Occipital lobe (tissue), 1 donor: ENCODE measurements at regions not wholly inside any gene's neighbourhood (a gene's known extent, or its start where the extent isn't known, plus 50 kb on each side); places are given as distances from the start of the nearest gene placed in this dataset.

Source experiments
- DNase-seq: peaks from one replicate; lab custom pipeline; 2025; lab: John Stamatoyannopoulos, UW

DNA sequence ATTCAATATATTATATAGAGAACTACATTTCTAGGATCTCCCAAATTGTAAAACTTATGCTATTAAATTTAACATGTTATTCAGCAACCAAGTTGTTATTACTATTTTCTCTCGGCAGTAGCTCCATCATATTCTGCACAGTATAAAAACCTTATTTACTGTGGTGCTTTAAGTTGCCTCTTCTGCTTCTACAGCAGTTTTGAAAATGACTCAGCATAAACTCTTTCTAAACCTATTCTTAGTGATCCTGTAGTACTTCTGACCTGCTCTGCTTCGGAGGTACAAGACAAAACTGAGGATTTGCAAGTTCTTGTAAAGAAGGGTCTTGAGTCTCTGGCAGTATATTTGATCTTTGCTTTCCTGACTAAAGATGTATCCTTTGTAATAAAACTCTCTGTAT is 567.2 kb downstream of the TMX3 start:
- no peak for DNase-seq

DNA sequence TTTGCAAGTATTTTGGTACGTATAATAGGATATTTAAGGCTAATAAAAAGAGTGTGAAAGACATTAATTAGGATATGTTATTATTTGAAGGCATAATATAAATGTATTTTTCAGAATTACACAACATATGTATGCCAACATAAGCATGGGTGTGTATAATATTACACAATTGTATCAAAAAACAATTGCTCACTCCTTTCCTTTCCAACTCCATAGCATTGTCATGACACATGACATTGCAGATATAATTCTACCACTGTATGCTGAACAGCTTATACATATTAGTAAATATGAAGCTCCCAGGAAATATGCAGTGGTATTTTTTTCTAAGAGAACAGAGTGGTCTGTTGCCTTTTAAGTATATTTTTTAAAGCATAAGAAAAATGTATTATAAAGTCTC is 593.1 kb downstream of the TMX3 start:
- no peak for DNase-seq

DNA sequence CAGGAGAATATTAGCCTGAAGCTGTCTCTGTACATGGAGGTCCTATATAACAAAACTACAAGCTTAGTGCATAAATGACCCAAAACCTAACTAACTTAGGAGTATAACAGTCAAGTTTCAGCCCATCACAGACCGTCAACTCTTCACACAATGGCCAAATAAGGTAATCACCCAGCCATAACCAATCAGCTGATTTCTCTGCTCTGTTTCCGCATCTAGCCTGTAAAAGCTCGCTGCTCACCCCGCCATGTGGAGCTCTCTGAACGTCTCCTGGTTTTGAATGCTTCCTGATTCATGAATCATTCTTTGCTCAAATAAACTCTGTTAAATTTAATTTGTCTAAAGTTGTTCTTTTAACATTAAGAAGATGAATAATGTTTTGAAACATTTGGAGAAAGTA is 593.6 kb downstream of the TMX3 start:
- no peak for DNase-seq

DNA sequence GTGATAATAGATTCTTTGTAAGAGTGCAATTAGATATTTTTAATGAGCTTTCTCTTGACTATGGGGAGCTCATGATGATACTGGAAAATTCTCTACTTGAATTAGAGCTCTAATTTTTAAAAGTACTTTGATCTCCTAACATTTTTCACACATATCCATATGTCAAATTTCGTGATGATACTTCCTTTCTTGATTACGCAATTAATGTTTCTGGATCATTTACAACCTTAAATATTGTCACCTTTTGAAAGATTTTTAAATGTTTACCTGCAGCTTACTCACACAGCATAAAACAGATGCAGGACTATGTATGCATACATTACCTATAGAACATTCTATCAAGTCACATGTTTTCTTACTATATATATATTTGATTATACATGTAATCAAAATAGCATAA is 598.5 kb upstream of the DSEL start:
- no peak for DNase-seq

DNA sequence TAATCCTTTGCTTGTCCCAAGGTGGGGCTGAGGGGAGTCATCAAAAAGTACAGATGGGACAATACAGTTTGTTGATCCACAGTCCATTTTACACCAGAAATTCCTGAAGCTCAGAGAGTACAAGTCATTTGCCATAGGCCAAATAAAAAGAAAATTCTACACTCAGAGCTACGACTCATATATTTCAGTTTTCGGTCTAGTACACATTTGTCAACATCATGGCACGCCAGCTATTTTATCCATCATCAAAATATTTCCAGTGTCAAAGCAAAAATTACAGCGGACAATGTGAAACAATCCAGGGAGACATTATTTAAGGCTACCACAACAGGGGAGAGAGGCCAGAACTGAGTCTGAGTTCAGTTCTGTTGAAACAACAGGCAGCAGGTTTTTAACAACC is 587.5 kb upstream of the DSEL start:
- no peak for DNase-seq

DNA sequence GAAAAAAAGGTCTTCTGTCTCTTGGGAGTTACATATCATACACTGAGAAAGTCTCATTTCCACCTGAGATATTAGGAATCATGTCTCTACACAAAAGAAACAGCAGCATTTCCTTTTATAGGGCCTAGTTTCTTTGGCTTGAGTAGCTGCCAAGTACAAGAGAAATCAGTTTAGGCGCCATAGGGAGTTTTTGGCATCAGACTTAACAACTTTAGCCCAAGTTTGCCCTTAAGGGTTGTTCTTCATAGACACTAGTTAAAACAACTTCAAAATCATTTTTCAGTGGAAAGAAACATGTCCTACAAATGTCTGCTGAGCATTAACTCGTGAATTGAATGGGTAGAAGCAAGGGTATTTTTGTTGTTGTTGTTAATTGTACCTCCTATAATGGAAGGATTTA is 587.0 kb upstream of the DSEL start:
- DNase-seq, result no peak

DNA sequence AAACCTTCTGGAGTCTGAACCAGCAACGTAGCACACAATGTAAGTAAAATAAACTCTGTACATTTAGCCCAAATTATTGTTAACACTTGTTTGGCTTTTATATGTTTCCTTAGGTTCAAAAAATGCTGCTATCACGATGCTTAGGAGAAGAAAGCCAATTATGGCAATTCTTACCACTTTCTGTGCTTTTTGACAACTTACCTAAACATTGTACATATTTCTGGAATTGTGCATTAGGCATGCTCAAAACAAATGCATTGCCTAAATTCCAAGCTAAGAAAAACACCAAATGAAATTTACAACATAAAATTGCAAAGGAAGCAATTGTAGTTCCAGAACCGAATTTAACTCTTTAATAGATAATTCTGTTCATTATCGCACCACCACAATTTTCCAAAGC is 585.6 kb upstream of the DSEL start:
- DNase-seq, result no peak

DNA sequence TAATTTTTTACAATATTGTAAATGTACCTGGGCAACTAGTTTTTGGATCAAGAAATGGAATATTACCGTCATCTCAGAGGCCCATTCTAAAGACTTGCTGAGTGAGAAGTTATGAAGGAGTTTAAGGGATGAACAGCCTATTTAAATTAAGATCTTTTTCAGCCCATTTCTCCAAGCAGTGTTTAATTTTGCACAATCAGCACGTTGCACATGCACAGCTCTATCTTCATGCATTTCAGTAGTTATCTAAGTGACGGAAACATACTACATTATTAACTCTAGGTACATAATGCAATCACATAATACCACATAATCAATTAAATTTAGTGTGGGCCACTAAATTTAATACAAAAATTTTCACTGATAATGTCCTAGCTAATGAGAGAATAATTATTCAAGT is 582.1 kb upstream of the DSEL start:
- no peak for DNase-seq

DNA sequence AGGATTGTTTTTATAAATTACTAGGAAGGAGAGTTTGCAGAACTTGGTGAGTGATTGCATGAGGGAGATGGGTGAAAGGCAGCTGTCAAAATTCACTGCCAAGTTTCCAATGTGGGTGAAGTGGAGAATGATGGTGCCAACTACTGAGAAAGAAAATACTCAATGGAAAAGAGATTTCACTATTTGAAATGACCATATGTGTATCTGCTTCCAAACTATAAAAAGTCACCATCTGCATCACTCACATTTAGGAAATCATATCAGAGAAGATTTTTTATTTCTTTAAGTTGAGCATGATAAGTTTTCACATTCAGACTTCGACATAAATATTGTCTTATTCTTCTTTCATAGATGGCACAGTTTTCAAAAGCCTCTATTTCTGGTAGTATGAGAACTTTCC is 570.0 kb upstream of the DSEL start:
- DNase-seq, result no peak

DNA sequence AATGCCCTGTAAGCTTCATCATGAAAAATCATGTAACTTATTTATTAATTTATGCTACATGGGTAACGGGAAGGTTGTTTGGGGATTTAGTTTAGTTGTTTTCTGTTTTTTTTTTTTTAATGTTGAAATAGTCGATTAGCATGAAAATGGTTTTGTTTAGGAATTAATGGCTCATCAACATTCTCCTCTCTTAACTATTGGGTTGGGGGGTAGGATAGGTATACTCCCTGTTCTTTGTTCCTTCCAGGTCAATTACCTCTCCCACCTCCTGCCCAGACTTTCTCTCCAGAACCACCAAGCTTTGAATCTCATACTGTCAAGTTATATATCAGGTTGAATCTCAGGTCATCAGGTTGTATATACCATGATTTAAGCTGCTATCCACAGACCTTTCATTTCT is 568.7 kb upstream of the DSEL start:
- no peak for DNase-seq

DNA sequence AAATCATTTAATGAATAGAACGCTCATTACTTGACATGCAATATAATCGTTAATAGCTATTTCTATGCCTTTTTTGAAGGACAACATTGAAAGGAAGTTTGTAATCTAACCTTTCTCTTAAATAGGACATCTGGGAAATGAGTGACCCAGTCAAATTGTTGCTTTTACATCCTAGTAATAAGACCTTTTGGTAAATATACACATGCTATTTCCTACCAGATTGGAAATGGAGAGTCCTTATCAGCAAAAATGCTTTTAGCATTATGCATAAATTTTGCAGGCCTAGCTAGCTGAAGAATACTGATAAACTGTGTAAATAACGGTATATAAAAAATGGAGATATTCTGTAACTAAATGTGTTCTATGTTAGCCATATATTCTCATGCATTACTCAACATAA is 567.3 kb upstream of the DSEL start:
- no peak for DNase-seq

DNA sequence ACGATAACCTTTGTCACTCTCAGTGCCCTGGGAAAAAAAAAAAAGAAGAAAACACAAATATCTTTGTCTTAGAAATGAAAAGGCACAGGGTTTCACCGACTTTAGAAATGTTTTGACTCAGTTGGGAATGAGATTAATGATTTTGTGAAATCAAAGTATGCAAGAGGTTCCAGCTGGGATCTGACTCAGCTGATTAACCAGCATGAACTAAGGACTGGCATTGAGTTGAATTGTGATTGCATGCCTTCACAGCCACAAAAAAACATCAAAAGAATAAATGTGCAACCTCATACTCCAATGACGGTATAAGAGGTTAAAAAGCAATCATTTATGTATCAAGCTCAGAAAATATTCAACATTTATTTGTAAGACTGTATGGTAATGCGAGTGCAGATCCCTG is 566.6 kb upstream of the DSEL start:
- DNase-seq, result no peak

DNA sequence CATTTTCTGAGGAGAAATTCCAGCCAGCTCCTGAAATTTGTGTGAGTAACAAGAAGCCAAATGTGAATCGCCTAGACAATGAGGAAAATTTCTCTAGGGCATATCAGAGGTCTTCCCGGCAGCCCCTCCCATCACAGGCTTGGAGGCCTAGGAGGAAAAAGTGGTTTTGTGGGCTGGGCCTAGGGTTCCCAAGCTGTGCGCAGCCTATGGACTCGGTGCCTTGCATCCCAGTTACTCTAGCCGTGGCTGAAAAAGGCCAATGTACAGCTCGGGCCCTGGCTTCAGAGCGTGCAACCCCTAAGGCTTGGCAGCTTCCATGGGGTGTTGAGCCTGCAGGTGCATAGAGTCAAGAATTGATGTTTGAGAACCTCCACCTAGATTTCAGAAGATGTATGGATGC is 556.2 kb upstream of the DSEL start:
- no peak for DNase-seq

DNA sequence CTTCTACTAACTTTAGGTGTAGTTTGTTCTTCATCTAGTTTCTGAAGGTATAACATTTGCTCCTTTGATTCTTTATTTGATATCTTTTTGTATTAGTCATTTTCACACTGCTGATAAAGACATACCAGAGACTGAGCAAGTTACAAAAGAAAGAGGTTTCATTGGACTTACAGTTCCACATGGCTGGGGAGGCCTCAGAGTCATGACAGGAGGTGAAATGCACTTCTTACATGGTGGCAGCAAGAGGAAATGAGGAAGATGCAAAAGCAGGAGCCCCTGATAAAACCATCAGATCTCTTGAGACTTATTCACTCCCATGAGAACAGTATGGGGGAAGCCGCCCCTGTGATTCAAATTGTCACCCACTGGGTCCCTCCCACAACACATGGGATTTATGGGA is 544.4 kb upstream of the DSEL start:
- no peak for DNase-seq

DNA sequence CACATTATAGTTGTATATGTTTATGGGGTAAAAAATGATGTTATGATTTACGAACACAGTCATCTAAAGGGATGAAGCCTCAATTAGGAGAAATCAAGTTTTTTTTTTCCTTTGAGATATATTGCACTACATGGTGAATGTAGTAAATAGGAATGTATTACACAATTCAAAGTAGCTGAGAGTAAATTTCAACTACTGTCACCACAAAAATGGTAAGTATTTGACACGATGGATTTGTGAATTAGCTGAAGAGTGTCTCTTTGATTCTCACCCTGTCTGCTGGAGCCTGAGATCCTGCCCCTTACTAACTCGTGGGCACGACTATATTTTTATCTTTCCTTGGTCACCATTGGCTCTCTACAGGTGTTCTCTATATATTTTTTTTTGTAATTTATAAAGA is 540.4 kb upstream of the DSEL start:
- no peak for DNase-seq

DNA sequence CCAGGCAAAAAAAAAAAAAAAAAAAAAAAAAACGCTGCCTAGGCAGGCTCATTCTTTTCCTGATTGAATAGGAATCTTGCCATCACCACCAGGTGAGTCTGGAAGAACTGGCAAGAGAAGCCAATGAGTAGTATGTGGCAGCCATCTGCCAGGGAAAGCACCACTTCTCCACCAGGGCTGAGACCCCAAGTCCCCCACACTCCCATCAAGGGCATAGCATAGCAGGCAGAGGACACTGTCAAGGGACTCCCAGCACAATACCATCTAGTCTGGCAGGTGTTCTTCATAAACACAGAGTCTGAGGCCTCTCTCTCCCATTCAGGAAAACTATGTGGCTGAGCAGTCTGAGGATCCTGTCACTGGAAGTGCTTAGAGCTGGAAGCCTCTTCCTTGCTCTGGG is 538.1 kb upstream of the DSEL start:
- DNase-seq, result no peak

DNA sequence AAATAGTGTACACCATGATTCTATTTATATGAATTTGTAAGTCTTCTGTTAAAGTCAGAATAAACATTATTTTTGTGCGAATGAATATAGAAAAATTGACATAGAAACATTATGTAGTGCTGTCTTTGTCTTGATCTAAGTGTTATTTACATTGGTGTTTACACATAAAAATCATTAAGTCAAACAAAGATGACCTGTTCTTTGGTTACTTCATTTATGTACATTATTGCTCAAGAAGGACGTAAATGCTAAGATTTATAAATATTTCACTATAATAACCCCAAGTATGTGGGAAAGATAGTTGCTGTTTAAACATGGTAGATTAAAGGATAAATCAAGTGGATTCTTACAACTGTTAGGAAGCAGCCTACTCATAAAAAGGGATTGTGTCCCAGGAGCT is 536.8 kb upstream of the DSEL start:
- no peak for DNase-seq

DNA sequence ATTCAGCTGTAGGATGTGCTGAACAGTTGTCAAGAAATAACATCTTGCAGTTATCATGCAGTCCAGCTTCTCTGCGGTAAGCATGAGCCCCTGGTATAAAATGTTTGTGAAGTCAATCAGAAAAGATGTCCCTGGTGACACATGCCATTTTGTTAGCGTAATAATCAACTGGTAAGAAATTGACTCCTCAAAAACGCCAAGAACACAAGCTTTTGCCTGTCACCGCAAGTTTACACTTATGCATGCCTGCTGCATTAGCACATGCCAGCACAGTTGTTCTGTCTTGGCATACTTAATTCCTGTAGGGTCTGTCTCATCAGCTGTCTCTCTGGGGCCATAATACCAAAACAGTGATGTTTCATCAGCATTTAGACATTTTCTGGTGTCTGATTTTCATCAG is 524.8 kb upstream of the DSEL start:
- no peak for DNase-seq

DNA sequence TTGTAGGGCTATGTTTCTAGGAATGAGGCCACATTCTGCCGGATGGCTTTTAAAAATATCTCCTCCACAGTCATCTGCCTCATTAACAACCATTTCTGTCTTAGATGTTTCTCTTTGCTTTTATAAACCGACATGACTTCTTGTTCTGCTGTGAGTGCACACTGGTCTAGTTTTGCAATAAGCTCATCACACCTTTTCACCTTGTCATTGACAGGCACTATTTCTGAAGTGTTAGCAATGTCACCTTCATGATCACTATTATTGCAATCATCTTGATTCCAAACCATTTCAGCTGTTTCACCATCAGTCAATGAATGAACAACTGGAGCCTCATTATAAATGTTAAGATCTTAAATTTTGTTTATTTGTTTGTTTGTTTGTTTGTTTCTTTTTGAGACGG is 523.7 kb upstream of the DSEL start:
- DNase-seq, result no peak

DNA sequence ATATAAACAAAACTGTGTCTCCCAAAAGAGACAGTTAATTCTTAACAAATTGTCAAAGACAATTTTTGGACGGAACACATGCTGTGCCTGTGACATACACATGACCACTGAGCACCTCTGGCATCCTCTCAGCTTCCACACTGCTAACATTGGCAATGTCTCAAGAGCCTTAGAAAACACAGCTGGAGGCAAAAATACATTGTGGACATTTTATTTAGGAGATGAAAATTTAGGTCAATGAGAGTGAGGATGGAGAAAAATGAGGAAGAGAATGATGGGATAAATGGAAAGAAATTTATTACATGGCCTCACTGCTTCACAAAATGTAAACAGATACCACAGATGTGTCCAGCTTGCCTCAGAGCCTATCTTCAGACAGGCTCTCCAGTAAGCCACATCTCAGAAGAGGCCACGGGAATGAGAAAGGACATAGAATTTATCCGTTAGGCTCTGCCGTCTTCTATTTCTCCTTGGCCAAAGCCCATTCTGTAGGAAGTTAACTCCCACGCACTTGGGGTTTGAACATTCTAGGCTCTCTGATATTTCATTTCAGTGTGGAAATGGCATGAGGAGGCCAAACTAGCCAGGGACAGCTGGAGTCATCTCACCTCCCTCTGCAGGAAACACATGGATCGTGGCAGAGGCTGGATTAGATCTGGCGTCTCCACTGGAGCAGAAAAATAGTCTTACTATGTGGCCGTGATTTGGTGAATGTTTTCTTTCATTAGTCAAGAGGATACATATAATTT is 519.4 kb upstream of the DSEL start:
- DNase-seq, result no peak

DNA sequence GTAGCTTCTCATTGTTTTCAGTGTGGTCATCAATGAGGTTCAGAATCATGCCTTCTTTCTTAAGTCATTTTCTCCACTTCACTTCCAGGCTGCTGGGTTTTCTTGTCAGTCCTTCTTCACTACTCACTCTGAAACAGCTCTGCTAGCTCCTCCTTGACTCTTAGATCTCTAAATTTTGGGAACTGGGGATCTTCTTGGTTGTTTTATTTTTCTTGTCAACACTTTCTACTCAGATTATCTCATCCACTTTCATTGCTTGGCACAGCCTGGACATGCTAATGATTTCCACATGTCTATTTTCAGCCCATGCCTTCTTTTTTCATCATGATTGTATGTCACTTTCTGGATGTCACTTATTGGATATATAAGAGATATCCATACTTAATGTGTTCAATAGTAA is 517.8 kb upstream of the DSEL start:
- no peak for DNase-seq

DNA sequence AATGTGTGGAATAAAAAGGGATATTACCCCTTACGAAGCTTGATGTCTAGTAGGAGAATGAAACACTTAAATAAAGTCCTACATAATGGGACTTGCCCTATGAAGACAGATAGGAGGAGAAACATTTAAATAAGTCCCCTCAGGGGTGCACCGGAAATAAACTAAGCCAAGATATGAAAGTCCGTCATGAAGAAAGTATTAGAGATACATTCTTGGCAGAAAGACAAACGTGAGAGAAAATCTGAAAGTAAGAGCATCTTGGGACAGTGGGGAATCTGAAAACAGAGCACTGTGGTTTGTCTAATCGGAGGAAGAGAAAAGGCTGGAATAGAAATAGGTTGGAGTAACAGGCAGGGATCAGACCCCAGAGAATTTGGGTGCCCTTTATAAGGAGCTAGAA is 516.9 kb upstream of the DSEL start:
- no peak for DNase-seq

DNA sequence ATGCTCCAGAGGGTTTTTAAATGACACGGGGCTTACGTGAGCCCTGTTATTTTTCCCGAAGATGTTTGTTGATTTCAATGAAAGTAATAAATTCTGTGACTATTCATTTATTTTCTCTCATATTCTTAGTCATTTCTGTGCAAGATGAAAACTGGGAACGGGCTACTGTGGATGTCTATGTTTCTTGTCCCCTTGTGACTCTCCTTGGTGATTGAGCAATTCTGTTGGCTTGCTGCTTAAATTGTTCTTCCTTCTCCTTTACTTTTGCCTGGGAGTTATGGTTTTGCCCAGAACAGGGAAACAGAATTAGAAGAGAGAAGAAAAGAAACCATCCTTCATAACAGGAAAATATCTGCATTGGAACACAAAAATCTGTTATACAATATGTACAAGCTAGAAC is 508.2 kb upstream of the DSEL start:
- no peak for DNase-seq

DNA sequence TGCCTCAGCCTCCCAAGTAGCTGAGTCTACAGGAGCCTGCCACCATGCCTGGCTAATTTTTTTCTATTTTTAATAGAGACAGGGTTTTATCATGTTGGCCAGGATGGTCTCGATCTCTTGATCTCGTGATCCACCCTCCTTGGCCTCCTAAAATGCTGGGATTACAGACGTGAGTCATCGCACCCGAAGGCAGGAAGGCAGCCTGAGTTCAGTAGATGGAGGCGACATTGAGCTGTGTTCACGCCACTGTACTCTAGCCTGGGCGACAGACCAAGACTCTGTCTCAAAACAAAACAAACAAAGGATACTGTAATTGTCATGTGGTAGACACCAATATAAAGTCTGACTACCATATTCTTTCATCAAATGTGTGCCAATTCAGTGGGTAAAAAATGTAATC is 500.9 kb upstream of the DSEL start:
- DNase-seq, result no peak
